EH (cell line): ENCODE measurements at regions not wholly inside any gene's neighbourhood (a gene's known extent, or its start where the extent isn't known, plus 50 kb on each side); places are given as distances from the start of the nearest gene placed in this dataset.

Experiments used
- DNase-seq: peaks from one replicate; pipeline ENCODE4 v3.0.0-alpha.2; 2015; ENCODE audit warnings: low read depth

GRCh38 chr11:45062974-45063635 lies 83.3 kb upstream of the PRDM11 start:
- DNase-seq: no peak

- no peak for DNase-seq
Observed at GRCh38 chr11:45063669-45064068, 82.8 kb upstream of the PRDM11 start.

- DNase-seq: no peak
Observed at GRCh38 chr11:45067966-45068365, 78.5 kb upstream of the PRDM11 start.

- DNase-seq: no peak
Observed at GRCh38 chr11:45071232-45071631, 75.2 kb upstream of the PRDM11 start.

GRCh38 chr11:45073685-45074141 lies 72.7 kb upstream of the PRDM11 start:
- DNase-seq: no peak

GRCh38 chr11:45075519-45075918 lies 70.9 kb upstream of the PRDM11 start:
- DNase-seq: no peak

GRCh38 chr11:45075952-45076351 lies 70.5 kb upstream of the PRDM11 start:
- no peak for DNase-seq

- peak; percentile 42 for DNase-seq
Observed at GRCh38 chr11:45076761-45077160, 69.7 kb upstream of the PRDM11 start.

GRCh38 chr11:45078236-45079074 lies 68.0 kb upstream of the PRDM11 start:
- no peak for DNase-seq

GRCh38 chr11:45079075-45079444 lies 67.4 kb upstream of the PRDM11 start:
- DNase-seq: no peak

- no peak for DNase-seq
Observed at GRCh38 chr11:45079567-45079942, 66.9 kb upstream of the PRDM11 start.

GRCh38 chr11:45079943-45080719 lies 66.3 kb upstream of the PRDM11 start:
- DNase-seq: no peak

- DNase-seq: no peak
Observed at GRCh38 chr11:45082744-45083543, 63.5 kb upstream of the PRDM11 start.

GRCh38 chr11:45083544-45084087 lies 62.8 kb upstream of the PRDM11 start:
- DNase-seq: no peak

- no peak for DNase-seq
Observed at GRCh38 chr11:45085646-45086501, 60.6 kb upstream of the PRDM11 start.

- no peak for DNase-seq
Observed at GRCh38 chr11:45086526-45086925, 59.9 kb upstream of the PRDM11 start.

GRCh38 chr11:45087086-45087899 lies 59.1 kb upstream of the PRDM11 start:
- DNase-seq: peak; percentile 55

- peak; percentile 56 for DNase-seq
Observed at GRCh38 chr11:45087900-45088160, 58.6 kb upstream of the PRDM11 start.

GRCh38 chr11:45089251-45089650 lies 57.2 kb upstream of the PRDM11 start:
- DNase-seq: peak; percentile 99
